HUDEP-2 (cell line): ENCODE measurements at regions not wholly inside any gene's neighbourhood (a gene's known extent, or its start where the extent isn't known, plus 50 kb on each side); places are given as distances from the start of the nearest gene placed in this dataset.

Experiments used
- DNase-seq, 76 experiments: peaks; one replicate each; lab custom pipeline; 2025; ENCODE audit not compliant: unreplicated experiment in 76 of 76; lab: John Stamatoyannopoulos, UW

GRCh38 chr16:66070140-66070917, 296.2 kb upstream of the CDH5 start:
- DNase-seq, result no peak

- DNase-seq, result no peak
Measured at GRCh38 chr16:66069587-66069986, 296.9 kb upstream of the CDH5 start.

DNA sequence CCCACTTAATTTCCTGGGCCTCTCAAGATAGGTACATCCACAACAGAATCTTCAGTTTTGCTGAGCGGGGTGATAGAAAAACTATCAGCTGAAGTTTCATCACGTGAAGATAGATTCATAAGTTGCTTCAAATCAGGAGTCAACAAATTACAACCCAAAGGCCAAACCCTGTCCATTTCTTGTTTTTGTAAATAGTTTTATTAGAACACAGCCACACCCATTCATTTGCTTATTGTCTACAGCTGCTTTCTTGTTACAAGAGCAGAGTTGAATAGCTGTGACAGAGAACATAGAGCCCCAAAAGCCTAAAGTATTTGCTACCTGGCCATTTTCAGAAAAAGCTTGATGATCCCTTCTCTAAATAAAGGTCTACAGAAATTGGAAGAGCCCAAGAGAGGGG, 300.1 kb upstream of the CDH5 start:
- no peak for DNase-seq

GRCh38 chr16:66065925-66066324, 300.6 kb upstream of the CDH5 start:
- DNase-seq, result no peak

DNA sequence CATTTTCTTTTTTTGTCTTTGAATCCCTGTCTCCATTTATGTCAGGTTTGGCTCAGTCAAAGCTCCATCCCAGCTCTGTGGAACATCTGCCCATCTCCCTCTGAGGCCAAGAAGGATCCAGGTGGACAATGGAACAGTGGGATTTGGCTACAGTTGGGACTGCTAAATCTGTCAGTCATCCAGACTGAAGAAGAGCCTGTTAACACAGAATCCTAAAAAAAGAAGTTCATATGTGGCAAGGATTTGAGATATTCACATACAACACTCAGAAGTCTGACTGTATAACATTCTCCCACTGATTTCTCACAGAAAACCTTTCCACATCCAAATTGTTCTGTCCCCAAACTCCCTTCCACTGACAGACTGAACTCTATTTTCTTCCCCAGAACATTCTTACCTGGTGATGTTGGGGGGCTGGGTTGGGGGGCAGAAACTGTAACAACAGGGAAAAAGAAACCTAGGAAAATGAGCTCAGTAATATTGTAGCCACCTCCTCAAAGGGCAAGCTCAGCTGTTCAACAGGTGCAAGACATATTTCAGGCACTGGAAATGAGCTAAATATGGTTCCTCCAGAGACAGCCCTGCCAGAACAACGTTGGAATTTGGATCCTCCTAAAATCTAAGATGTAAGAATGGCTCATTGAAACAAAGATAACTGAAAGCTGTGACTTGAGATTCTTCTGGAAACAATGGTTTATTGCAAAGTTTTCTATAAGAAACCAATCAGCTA, 301.5 kb upstream of the CDH5 start:
- DNase-seq, result no peak

DNA sequence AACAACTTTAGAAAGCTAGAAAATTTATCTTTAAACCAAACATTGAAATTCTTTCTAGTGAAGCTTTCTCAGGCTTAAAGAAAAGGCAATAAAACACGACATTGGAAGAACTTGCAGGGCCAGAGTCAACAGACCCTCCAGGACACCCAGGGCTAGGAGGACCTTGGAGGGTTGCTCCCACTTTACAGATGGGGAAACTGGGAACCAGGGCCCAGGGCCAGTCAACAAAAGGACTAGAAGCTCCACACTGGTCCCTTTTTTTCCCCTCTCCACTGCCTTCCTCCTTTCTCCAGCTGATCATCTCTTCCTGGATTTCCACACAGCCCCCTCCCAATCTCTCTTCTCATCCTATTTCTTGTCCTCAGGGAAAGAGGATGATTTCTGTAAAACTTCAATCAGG, 307.7 kb upstream of the CDH5 start:
- no peak for DNase-seq

DNA sequence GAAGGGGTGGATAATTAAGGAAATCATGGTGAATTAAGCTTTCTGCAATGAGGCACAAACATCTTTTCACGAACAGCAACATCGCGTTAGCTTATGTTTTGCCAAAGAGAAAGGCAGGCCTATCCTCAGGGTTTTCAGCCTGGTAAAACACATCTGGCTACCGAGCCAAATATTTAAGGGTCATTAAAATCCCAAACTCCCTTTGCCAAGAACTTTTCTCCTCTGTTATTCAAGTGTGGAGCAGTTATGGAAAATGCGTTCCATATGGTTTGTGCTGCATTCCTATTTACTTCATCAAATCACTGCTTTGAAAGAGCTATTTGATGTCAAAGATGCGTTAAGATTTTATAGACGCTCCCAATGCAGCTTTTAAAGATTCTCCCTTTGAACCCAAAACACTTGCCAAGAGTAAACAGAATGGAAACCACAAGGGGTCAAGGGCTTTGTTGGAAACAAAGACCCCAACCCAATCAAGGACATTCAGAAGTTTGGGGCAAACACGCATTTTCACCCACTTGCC, 308.3 kb upstream of the CDH5 start:
- DNase-seq, result no peak

DNA sequence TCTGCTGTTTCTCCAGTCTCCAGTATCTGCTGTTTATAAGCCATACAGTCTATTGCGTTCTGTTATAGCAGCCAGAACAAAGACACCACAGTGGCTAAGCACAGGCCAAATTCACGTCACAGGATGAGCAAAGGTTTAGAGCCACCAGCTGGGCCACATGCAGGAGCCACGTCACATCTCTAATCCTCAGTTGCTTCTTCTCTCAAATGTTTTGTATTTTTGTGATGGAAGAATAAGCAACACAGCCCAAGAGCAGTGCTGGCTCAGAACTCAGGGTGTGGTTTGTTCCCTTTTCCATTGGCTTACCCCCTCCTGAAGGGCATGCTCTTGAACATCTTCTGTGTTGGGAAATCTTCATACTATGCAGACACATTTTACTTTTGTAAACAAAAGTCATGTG, 309.4 kb upstream of the CDH5 start:
- no peak for DNase-seq

DNA sequence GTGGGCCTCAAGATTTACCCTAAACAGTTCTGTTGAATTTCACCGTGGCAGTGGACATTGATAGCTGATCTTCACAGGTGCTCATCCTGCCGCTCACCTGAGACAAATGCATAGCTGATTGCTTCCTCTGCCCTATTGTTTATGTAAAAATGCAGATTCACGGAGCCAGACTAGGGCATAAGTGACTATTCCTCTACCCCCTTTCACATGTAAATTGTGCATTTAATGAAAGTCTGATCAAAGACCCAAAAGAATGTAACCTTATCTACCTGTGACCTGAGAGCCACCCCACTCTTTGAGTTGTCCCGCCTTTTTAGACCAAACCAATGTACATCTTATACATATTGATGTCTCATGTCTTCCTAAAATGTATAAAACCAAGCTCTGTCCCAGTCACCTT, 312.4 kb upstream of the CDH5 start:
- no peak for DNase-seq

DNA sequence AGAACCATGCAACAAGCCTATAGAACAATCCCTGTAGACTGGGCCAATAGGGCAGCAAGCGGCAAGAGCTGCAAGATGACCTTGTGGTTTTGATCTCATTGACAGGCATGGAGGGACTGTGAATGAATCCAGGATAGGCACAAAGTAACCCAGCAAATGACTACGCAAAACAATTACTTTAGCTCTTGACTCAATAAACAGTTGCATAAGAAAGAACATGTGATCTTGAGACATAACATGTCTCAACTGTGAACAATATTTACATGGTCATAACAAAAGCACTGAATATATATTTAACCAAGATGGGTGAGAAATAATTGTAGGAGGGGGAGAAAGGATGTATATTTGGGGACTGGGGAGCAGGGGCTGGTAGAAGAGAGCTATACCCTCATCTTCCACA, 313.7 kb upstream of the CDH5 start:
- DNase-seq, result no peak

DNA sequence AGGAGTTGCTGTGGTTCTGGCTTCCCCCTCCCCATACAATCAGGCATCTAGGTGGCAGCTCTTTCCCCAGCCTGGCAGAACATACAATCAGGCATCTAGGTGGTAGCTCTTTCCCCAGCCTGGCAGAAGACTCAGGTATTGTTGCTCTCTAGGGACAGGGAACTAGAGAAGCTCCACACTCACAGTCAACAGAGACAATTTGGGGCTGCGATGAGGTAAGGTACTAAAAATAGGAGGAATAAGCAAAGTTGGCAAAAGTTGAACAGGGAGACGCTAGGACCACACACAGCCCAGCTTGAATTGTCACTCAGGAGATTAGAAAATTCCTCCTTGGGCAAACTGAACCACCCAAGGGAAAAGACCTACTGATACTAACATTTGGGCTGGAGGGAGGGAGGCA, 315.5 kb upstream of the CDH5 start:
- no peak for DNase-seq

DNA sequence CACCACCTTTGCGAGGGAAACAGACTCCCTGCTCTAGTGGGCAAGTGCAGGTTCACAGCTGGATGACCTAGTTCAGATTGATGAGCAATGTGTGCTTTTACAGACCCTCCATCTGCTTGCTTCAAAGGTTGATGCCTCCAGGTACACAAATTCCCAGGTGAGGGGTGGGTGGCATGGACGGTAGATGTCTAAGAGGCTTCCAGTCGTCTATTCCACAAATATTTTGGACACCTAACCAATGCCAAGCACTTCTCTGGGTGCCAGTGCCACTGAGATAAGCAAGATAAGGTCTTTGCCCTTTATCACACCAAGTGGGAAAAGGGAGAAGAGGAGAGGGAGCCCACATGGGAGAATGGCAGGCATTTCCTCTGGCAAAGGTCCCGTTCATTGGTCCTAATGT, 316.6 kb upstream of the CDH5 start:
- DNase-seq, result no peak

GRCh38 chr16:66045626-66046025, 320.9 kb upstream of the CDH5 start:
- no peak for DNase-seq

DNA sequence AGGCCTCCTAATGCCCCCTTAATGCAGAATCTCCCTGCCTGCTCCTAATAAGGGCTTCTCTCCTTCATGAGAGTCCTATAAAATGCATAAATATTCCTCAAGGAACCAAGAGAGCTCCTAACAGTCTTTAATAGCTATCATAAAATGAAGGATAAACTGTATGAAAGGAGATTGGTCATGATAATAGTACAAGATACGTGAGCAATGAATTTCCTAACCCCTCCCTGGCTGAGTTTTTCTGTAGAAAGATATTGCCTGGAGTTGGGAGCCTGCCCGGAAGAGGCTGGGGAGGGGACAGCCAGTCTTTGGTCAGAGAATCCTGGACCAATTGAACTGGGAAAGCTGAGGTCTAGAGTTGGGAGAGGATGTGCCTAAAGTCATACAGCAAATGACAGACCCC, 321.9 kb upstream of the CDH5 start:
- DNase-seq, result no peak

GRCh38 chr16:66044089-66044488, 322.4 kb upstream of the CDH5 start:
- DNase-seq, result no peak

- DNase-seq, result no peak
Measured at GRCh38 chr16:66043326-66043725, 323.2 kb upstream of the CDH5 start.

GRCh38 chr16:66042341-66042740, 324.1 kb upstream of the CDH5 start:
- DNase-seq, result no peak

GRCh38 chr16:66041907-66042306, 324.6 kb upstream of the CDH5 start:
- DNase-seq, result no peak

- DNase-seq, result no peak
Measured at GRCh38 chr16:66039793-66040192, 326.7 kb upstream of the CDH5 start.

DNA sequence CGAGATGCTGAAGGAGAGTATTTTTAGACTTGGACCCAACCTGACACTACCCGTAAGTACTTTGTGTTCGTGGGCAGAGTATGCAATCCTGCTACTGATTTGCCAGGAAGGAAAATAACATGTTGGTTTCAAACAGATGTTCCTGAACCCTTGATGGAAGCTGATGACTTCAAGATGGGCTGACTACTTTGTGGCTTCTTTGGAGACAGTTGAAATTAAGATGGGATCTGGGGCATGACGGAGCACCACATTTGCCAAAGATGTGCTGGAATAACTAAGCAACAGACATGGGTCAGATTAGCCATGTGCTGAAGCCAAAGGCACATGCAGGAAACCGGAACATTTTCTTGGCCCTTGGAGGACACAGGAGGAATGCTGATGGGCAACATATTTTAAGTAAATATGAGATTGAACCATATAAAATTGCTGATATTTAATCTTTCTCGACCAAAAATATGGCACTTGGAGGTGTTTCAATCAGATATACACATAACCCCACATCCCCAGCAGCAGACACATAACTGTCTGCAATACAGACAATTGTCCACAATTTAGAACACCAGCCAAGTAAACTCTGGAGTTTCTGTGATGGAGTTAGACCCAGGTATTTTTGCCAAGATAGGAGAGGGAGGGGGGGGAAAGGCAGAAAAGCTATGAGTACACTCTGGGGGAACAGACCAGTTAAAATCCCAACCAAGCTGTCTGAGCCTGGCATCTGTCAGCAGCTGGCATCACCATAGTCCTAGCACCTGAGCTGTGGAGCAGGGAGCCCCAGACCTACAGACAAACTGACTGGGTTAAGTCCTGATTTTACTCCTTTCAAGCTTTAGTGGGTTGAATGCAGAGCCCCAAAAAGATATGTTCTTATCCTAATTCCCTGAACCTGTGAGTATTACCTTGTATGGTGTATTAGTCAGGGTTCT, 329.4 kb upstream of the CDH5 start:
- DNase-seq, result no peak

GRCh38 chr16:66036184-66036583, 330.3 kb upstream of the CDH5 start:
- no peak for DNase-seq
